Subcutaneous abdominal adipose tissue (tissue), 5 donors: ENCODE measurements at regions not wholly inside any gene's neighbourhood (a gene's known extent, or its start where the extent isn't known, plus 50 kb on each side); places are given as distances from the start of the nearest gene placed in this dataset.

ENCODE experiments used
- H3K27ac ChIP-seq: one replicate; pipeline ENCODE4 v1.7.0; 2013; ENCODE audit warnings: low read depth, mild to moderate bottlenecking, inconsistent platforms, low read length, moderate library complexity
- H3K27me3 ChIP-seq, 5 donors: one replicate each; pipeline ENCODE4 v1.7.0; 2013; ENCODE audit warnings: low read length in 5 of 5, inconsistent platforms in 1 of 5; ENCODE audit not compliant: control insufficient read depth in 5 of 5, insufficient read depth in 4 of 5
- H3K36me3 ChIP-seq, 5 donors: one replicate each; pipeline ENCODE4 v1.7.0; 2013; ENCODE audit warnings: low read length in 5 of 5; ENCODE audit not compliant: control insufficient read depth in 5 of 5, insufficient read depth in 5 of 5
- H3K4me1 ChIP-seq, 5 donors: one replicate each; pipeline ENCODE4 v1.7.0; 2013; ENCODE audit warnings: low read length in 5 of 5, mild to moderate bottlenecking in 3 of 5, moderate library complexity in 1 of 5; ENCODE audit not compliant: control insufficient read depth in 5 of 5, insufficient read depth in 5 of 5
- H3K4me3 ChIP-seq, 5 donors: one replicate each; pipeline ENCODE4 v1.7.0; 2013; ENCODE audit warnings: low read length in 5 of 5, low read depth in 1 of 5
- H3K9ac ChIP-seq, 5 donors: one replicate each; pipeline ENCODE4 v1.7.0; 2013; ENCODE audit warnings: low read length in 5 of 5, mild to moderate bottlenecking in 4 of 5, moderate library complexity in 3 of 5
- H3K9me3 ChIP-seq, 5 donors: one replicate each; pipeline ENCODE4 v1.7.0; 2013; ENCODE audit warnings: low read length in 5 of 5; ENCODE audit not compliant: control insufficient read depth in 5 of 5
- donor health status: healthy.
- donor health status: healthy.
- donor health status: healthy.
- donor health status: healthy.
- donor health status: healthy.

DNA sequence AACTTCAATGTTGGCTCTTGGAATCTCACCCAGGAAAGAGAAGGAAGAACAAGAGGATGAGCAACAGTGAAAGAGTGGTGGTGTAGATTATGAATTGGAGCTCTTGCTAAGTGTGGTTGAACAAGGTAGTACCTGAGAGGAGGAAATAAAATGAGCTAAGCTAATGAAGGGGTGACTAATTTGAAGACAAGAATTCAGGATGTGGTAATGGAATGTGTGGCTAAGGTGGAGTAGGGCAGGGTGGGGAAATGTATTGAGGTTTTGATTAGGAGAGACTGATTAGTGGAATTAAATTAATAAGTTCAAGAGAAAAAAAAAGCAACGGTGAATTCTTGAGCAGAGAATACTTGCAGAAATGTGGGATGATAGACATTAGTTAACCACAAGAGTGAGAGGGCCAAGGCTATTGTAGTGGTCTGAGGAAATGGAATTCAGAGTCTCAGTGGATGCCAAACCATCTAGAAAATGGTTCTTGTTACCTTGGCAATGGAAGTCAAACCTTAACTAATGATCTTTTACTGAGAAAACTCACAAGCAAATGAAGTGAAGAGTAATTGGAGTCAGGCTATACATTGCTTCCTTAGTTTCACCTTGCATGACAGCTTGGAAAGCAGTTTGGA lies 648.3 kb upstream of the ZNF608 start:
- H3K4me3 ChIP-seq, result no peak overlapping the region
- H3K27ac ChIP-seq, result no peak overlapping the region
- no peaks in the 10 kb centered on the region for H3K4me1 ChIP-seq
- H3K27me3 ChIP-seq, result no peaks in the 10 kb centered on the region
- H3K36me3 ChIP-seq, result no peaks in the 10 kb centered on the region
- H3K9me3 ChIP-seq, result peaks cover 0 to 5% (median 3%) of the 10 kb centered on the region in 5 donors
- H3K9ac ChIP-seq, result no peak overlapping the region

DNA sequence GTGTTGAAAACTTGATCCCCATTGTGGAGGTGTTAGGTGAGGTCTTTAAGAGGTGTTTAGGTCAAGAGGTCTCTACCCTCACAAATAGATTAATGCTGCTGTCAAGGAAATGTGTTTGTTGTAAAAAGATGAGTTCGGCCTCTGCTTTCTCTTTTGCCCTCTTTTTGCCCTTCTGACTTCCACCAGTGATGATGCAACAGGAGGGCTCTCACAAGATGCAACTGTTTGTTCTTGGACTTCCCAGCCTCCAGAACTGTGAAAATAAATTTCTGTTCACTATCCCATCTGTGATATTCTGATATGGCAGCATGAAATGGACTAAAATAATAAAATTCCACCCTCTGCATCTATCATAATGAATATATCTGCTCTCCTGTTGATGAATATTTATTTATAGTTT lies 650.0 kb upstream of the ZNF608 start:
- Histone ChIP-seq H3K36me3 (no peaks in the 10 kb centered on the region), H3K27me3 (no peaks in the 10 kb centered on the region), H3K27ac (no peak overlapping the region), H3K9ac (no peak overlapping the region), H3K4me1 (no peaks in the 10 kb centered on the region), H3K4me3 (no peak overlapping the region), H3K9me3 (peaks cover 0 to 5% (median 3%) of the 10 kb centered on the region in 5 donors)

DNA sequence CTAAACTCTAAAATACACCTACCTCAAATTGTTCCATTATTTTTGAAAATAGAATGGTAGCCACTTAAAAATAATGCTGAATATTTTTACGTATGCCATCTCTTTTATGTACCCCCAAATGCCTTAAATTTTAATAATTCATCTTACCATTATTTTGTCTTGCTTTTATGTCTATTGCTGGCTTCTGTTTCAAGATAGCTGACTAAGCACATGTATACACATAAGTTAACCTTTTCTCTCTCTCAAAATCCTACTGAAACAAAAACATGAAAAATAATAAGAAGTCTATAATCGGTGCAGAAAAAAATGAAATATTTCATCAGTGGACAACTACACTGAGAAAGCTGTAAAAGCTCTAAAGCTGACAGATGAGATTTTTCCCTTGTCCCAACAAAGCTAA lies 652.0 kb upstream of the ZNF608 start:
- peaks cover 0 to 5% (median 3%) of the 10 kb centered on the region in 5 donors for H3K9me3 ChIP-seq
- H3K9ac ChIP-seq, result no peak overlapping the region
- H3K27me3 ChIP-seq, result no peaks in the 10 kb centered on the region
- no peak overlapping the region for H3K4me3 ChIP-seq
- no peaks in the 10 kb centered on the region for H3K4me1 ChIP-seq
- H3K27ac ChIP-seq, result no peak overlapping the region
- no peaks in the 10 kb centered on the region for H3K36me3 ChIP-seq

DNA sequence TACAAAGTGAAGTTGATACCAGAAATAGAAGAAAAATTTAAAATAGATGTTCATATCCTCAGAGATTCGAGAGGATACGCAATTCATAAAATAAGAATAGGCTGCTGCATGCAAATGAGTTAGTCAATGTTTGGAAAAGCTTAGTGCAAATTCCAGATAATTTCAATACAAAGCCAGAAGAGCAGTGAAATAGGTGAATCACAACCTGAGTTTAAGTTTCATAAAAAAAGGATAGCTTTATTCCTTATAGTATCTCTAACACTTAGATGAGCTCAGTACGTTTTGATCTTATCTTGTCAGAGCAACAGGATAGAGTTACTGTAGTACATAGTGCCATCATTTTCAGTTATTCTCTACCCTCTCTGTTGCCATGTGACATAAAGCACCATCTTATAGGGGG lies 653.4 kb upstream of the ZNF608 start:
- H3K9me3 ChIP-seq, result peaks cover 0 to 5% (median 3%) of the 10 kb centered on the region in 5 donors
- no peak overlapping the region for H3K4me3 ChIP-seq

DNA sequence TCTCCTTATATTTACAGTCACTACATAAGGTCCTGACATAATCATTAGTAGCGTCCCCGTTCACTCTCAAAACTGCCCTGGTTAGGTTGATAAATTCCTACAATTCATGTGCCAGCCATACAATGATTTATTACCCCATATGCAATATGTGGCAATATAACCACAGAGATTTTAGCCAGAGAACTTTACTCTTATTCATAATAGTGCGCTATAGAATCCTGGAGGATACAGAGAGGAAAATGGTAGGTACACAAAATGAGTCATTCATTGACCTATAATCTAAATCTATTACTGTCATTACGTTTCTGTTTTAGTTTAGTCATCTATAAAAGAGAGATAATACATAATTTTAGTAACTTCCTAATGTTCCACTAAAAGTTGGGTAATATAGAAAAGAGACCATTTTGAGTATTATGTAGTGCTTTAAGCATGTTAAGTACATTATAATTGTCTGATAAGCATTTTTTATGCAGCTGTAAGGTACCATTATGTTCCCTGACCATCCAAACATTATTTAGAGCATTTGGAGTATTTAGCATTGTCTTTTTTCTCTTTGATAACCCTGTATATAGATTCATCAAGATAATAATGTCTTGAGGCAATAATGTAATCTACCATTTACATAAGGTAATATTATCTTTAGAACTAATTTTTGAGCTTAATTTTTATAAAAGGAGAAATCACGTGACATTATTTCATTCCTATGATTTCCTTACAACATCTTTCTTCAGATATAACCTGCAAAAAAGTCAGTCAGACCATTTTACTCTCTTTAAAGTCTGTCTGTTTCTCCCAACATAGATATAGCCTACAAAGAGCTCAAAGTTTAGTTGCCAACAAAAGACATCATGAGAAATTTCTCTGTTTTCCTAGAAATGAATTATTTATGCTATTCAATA lies 655.5 kb upstream of the ZNF608 start:
- Histone ChIP-seq H3K27me3 (no peaks in the 10 kb centered on the region), H3K9me3 (peaks cover 0 to 5% (median 0%) of the 10 kb centered on the region in 5 donors), H3K27ac (no peak overlapping the region), H3K4me1 (no peaks in the 10 kb centered on the region), H3K4me3 (no peak overlapping the region), H3K9ac (no peak overlapping the region), H3K36me3 (no peaks in the 10 kb centered on the region)

More for the DNA sequence above, 653.4 kb upstream of the ZNF608 start:
- no peaks in the 10 kb centered on the region for H3K4me1 ChIP-seq
- H3K27ac ChIP-seq, result no peak overlapping the region
- no peaks in the 10 kb centered on the region for H3K36me3 ChIP-seq
- no peak overlapping the region for H3K9ac ChIP-seq
- H3K27me3 ChIP-seq, result no peaks in the 10 kb centered on the region

DNA sequence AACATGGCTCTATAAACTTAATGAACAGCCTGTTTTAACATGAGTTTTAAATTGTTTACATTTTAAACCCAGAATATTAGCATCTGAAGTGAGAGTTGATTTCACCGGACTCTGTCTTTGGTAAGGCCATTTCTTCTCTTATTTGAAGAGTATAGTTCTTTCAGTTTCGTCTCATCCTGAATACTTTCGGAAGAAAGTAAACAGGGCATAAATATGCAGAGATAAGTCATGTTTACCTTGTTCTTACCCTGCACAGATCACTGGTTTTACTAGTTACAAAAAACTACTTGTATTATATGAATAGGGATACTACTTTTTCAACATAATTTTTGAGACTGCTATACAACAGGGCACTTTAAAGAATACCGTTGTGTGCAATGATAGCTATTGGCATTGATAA lies 656.3 kb upstream of the ZNF608 start:
- H3K9me3 ChIP-seq, result peaks cover 0 to 5% (median 0%) of the 10 kb centered on the region in 5 donors
- no peaks in the 10 kb centered on the region for H3K27me3 ChIP-seq
- no peak overlapping the region for H3K4me3 ChIP-seq
- no peaks in the 10 kb centered on the region for H3K36me3 ChIP-seq
- no peak overlapping the region for H3K9ac ChIP-seq
- H3K4me1 ChIP-seq, result no peaks in the 10 kb centered on the region
- H3K27ac ChIP-seq, result no peak overlapping the region

DNA sequence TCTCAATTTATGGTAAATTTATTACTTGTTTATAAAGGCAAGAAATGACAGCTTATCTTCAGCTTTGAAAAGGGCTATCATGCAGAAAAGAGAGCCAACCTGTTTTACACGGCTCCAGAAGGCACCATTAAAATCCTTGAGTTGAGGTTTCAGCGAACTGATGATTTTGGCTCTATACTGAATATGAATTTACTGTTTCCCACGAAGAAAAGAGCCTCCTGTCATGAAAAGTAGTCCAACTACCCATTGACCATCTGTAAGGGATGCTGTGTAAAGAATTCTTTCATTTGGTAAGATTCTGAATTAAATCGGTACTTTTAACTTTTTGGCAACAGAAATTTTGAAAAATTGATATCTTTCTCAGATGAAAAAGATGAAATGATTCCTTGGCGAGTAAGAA lies 657.6 kb upstream of the ZNF608 start:
- Histone ChIP-seq H3K9ac (no peak overlapping the region), H3K9me3 (peaks cover 0 to 5% (median 0%) of the 10 kb centered on the region in 5 donors), H3K36me3 (no peaks in the 10 kb centered on the region), H3K4me1 (no peaks in the 10 kb centered on the region), H3K4me3 (no peak overlapping the region), H3K27me3 (no peaks in the 10 kb centered on the region), H3K27ac (no peak overlapping the region)

DNA sequence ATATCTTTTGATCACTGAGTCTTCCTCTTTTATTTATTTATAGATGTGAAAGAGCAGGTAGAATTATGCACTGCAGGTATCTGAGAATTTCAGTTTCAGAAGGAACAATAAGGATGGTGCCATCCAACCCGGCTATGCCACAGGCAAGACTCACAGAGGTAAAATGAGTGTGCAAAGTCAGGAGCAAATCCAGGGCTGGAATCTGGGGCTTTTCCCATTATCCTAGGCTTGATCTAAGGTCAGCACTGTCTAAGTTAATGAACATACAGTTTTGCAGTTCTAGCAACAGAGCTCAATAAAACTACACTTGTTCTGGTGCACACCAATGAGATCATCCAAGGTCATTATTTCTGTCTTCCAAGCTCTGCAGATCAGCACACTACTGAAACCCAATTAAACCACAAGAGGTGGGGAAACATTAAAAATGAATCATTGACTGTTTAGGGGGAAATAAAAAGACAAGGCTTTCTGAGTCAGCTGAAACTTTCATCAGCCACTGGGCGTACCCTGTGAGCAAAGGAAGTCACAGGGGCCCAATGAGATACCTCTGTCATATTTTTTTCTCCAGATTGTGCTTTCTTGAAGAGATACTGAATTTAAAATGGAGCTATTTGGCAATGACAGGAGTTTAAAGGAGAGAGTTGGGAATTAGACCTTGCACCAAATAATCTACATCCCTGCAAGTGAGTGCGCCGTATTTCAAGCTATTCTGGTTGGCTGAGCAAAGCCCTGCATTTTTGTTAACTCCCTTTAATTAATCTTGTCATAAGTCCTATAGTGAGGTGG lies 662.2 kb upstream of the ZNF608 start:
- Histone ChIP-seq H3K4me3 (no peak overlapping the region), H3K27ac (no peak overlapping the region), H3K36me3 (no peaks in the 10 kb centered on the region), H3K4me1 (peaks cover 7 to 34% (median 29%) of the 10 kb centered on the region in 5 donors), H3K9ac (no peak overlapping the region), H3K27me3 (no peaks in the 10 kb centered on the region), H3K9me3 (peaks cover 0 to 5% (median 0%) of the 10 kb centered on the region in 5 donors)

DNA sequence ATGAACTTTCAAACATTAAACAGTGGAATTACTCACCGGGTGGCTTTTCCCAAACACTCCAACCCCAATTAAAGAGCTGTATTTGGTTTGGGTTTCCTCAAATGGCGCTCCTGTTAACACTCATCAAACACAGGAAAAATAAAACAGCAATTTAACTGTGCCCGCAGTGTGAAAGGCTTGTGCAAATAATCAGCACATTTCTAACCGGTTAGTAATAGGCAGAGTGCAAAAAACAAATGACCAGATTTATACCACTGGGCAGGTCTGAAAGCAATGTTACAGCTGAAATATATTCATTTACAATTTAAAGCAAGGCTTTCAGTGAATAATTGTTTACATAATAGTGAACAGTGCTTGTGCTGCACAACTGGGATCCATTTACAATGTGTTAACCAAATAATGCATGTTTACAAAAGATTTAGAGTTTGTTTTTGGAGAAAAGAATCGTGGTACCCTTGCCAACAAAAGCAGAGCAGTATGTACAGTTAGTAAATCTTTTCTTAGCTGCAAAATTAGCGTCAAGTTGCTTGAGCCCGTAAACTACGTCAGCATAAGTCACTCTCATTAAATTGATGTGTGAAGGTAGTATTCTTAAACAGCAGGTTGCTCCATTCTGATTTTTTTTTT lies 662.9 kb upstream of the ZNF608 start:
- Histone ChIP-seq H3K9ac (no peak overlapping the region), H3K27me3 (no peaks in the 10 kb centered on the region), H3K4me3 (no peak overlapping the region), H3K4me1 (peaks cover 7 to 34% (median 29%) of the 10 kb centered on the region in 5 donors), H3K27ac (no peak overlapping the region), H3K9me3 (peaks cover 0 to 5% (median 0%) of the 10 kb centered on the region in 5 donors), H3K36me3 (no peaks in the 10 kb centered on the region)
